ENCODE measurements at regions not wholly inside any gene's neighbourhood (a gene's known extent, or its start where the extent isn't known, plus 50 kb on each side); places are given as distances from the start of the nearest gene placed in this dataset.

DNA sequence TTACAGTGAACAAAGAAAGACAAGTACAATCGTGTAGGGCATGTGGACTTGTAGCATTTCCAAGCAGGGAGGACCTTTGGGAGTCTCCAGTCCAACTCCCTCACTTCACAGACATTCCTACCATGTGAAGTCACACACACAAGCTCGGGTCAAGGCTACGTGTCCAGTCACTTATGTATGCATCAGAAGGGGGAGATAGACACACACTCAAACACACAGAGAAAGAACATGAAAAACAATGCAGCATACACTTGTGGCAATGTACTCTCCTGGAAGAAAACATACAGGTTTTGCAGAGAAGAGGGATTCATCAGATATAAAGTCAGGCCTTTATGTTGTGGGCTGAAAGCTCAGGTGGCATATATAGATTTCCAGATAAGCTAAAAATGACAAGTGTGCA is 136.1 kb upstream of the MID1 start:
- dilution Hi-C loops (cut with MboI; ENCODE audit: extremely low pct_ligation_motif_present, low sequenced_read_pairs) = no loop called here
- ChIA-PET CTCF (interaction anchor here (1.5 to 2.2 kb wide), 4 partner anchors 13 to 344 kb away, joined by 4 to 10 read pairs (median 8); no protein-coding TSS in a partner anchor), POLR2A (no interaction called here)
- BruUV-seq (replicated peaks) = no TSS peak
- Histone ChIP-seq H3K36me3 (ENCODE audit: control insufficient read depth in 2 of 2, extremely low read depth in 1 of 2, insufficient read depth in 2 of 2, low read length in 2 of 2) (no peaks in the 10 kb centered on the region), H3K27me3 (ENCODE audit: control insufficient read depth in 2 of 2, insufficient read depth in 2 of 2, low read length in 2 of 2) (no peaks in the 10 kb centered on the region), H3K4me1 (ENCODE audit: control insufficient read depth, extremely low read depth, insufficient read depth, low read length) (peaks cover 9% of the 10 kb centered on the region), H4K20me1 (replicated peaks; ENCODE audit: control insufficient read depth, extremely low read depth, insufficient read depth, low read length) (no peaks in the 10 kb centered on the region), H2AFZ (ENCODE audit: low read depth, low read length) (no peak overlapping the region), H3K4me3 (replicated peaks in 1 of 3; ENCODE audit: insufficient read depth in 1 of 3, low read depth in 1 of 3, low read length in 3 of 3) (no peak overlapping the region), H3K9me1 (replicated peaks; ENCODE audit: control insufficient read depth, extremely low read depth, insufficient read depth, low read length) (no peaks in the 10 kb centered on the region), H3K9me3 (replicated peaks; ENCODE audit: control insufficient read depth, insufficient read depth, low read length) (no peaks in the 10 kb centered on the region), H3K9ac (replicated peaks; ENCODE audit: extremely low read depth, insufficient read depth, low read length) (no peak overlapping the region), H3K4me2 (ENCODE audit: insufficient read depth, low read length) (no peak overlapping the region), H3K79me2 (ENCODE audit: control insufficient read depth, insufficient read depth, low read length) (no peaks in the 10 kb centered on the region), H3K27ac (ENCODE audit: insufficient read depth, low read depth, low read length) (peak overlapping the region; percentile 1)
- DNase-seq (ENCODE audit: low read depth, low spot score) (peak; percentile 61), FAIRE-seq (peak; percentile 67)
- intact Hi-C loops (cut with micrococcal nuclease) = loop anchor here (5.0 kb wide), 1 partner anchor 586 kb away; no protein-coding TSS in a partner anchor
- no peak for TF ChIP-seq EZH2 (IDR thresholded peaks at IDR 0.05; ENCODE audit: borderline replicate concordance, low read depth, low read length, severe bottlenecking)
- TF ChIP-seq FOS (IDR thresholded peaks at IDR 0.05; ENCODE audit: borderline replicate concordance, insufficient read depth, low read length) = no peak

DNA sequence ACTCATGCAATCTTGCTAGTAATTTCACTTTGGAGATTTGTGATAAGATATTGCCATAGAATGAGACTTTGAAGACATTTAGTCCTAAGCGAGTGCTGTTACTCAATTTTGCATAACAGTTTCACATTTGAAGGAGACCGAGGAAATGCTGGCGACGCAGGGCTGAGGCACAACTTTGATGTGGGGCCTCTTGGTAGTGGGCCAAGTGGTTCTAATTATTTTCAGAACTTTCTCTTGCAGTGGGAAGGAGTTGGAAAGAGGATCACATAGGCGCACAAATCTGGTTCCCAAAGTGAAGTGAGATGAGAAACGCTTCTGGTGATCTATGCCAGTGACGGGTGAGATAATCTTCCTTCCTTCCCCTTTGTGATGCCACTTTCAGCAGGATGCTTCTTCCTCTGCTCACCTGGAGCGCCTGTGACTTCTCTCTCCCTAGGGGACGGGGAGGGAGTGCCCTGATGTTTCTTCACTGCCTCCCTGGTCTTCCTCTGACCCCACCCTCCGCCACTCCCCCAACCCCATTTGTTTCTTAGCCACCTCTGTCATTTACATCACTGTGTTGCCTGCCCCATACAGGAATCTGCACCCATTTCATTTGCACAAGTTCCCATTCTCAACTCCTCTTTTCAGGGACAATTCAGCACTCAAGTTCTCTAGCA is 138.9 kb upstream of the MID1 start:
- H3K27me3 ChIP-seq (ENCODE audit: control insufficient read depth in 2 of 2, insufficient read depth in 2 of 2, low read length in 2 of 2) = no peaks in the 10 kb centered on the region
- H3K9ac ChIP-seq (replicated peaks; ENCODE audit: extremely low read depth, insufficient read depth, low read length) = no peak overlapping the region
- FAIRE-seq (no peak), DNase-seq (ENCODE audit: low read depth, low spot score) (no peak)
- CTCF ChIA-PET = no interaction called here
- dilution Hi-C loops (cut with MboI; ENCODE audit: extremely low pct_ligation_motif_present, low sequenced_read_pairs) (no loop called here), intact Hi-C loops (cut with micrococcal nuclease) (loop anchor here (5.0 kb wide), 1 partner anchor 583 kb away; no protein-coding TSS in a partner anchor)
- no TSS peak for BruUV-seq (replicated peaks)
- no peaks in the 10 kb centered on the region for H3K9me3 ChIP-seq (replicated peaks; ENCODE audit: control insufficient read depth, insufficient read depth, low read length)
- H3K79me2 ChIP-seq (ENCODE audit: control insufficient read depth, insufficient read depth, low read length) = no peaks in the 10 kb centered on the region
- H4K20me1 ChIP-seq (replicated peaks; ENCODE audit: control insufficient read depth, extremely low read depth, insufficient read depth, low read length) = no peaks in the 10 kb centered on the region
- no peak overlapping the region for H3K27ac ChIP-seq (ENCODE audit: insufficient read depth, low read depth, low read length)
- no peaks in the 10 kb centered on the region for H3K9me1 ChIP-seq (replicated peaks; ENCODE audit: control insufficient read depth, extremely low read depth, insufficient read depth, low read length)
- POLR2A ChIA-PET = no interaction called here
- H3K4me3 ChIP-seq (replicated peaks in 1 of 3; ENCODE audit: insufficient read depth in 1 of 3, low read depth in 1 of 3, low read length in 3 of 3) = no peak overlapping the region
- H2AFZ ChIP-seq (ENCODE audit: low read depth, low read length) = no peak overlapping the region
- H3K4me1 ChIP-seq (ENCODE audit: control insufficient read depth, extremely low read depth, insufficient read depth, low read length) = peaks cover 9% of the 10 kb centered on the region
- TF ChIP-seq, protein P1, sequence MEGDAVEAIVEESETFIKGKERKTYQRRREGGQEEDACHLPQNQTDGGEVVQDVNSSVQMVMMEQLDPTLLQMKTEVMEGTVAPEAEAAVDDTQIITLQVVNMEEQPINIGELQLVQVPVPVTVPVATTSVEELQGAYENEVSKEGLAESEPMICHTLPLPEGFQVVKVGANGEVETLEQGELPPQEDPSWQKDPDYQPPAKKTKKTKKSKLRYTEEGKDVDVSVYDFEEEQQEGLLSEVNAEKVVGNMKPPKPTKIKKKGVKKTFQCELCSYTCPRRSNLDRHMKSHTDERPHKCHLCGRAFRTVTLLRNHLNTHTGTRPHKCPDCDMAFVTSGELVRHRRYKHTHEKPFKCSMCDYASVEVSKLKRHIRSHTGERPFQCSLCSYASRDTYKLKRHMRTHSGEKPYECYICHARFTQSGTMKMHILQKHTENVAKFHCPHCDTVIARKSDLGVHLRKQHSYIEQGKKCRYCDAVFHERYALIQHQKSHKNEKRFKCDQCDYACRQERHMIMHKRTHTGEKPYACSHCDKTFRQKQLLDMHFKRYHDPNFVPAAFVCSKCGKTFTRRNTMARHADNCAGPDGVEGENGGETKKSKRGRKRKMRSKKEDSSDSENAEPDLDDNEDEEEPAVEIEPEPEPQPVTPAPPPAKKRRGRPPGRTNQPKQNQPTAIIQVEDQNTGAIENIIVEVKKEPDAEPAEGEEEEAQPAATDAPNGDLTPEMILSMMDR (IDR thresholded peaks at IDR 0.05; ENCODE audit: extremely low read depth in 1 of 2, insufficient read depth in 1 of 2, low read depth in 1 of 2, low read length in 2 of 2) = no peak
- TF ChIP-seq EZH2 (IDR thresholded peaks at IDR 0.05; ENCODE audit: borderline replicate concordance, low read depth, low read length, severe bottlenecking) = no peak
- no peak for TF ChIP-seq FOS (IDR thresholded peaks at IDR 0.05; ENCODE audit: borderline replicate concordance, insufficient read depth, low read length)
- TF ChIP-seq POLR2AphosphoS5 (IDR thresholded peaks at IDR 0.05; ENCODE audit: insufficient read depth, low read depth, low read length) = no peak
- TF ChIP-seq, protein P2, sequence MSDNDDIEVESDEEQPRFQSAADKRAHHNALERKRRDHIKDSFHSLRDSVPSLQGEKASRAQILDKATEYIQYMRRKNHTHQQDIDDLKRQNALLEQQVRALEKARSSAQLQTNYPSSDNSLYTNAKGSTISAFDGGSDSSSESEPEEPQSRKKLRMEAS (IDR thresholded peaks at IDR 0.05; ENCODE audit: insufficient read depth, insufficient read length) = no peak
- TF ChIP-seq POLR2A (IDR thresholded peaks at IDR 0.05; ENCODE audit: low read depth, low read length) = no peak
- TF ChIP-seq JUN (IDR thresholded peaks at IDR 0.05; ENCODE audit: borderline replicate concordance, insufficient read depth, insufficient read length, low read depth) = no peak
- no peak overlapping the region for H3K4me2 ChIP-seq (ENCODE audit: insufficient read depth, low read length)
- no peaks in the 10 kb centered on the region for H3K36me3 ChIP-seq (ENCODE audit: control insufficient read depth in 2 of 2, extremely low read depth in 1 of 2, insufficient read depth in 2 of 2, low read length in 2 of 2)

Measured in endothelial cell of umbilical vein (primary cell).